HUDEP-2 (cell line): ENCODE measurements at regions not wholly inside any gene's neighbourhood (a gene's known extent, or its start where the extent isn't known, plus 50 kb on each side); places are given as distances from the start of the nearest gene placed in this dataset.
A peak's percentile ranks its signal among the peaks of the same experiment; 100 is the strongest.
"Not testable (repeated sequence)": the region's sequence is repeated elsewhere in the genome, so short reads cannot be mapped to it uniquely, and the experiment has no call there.

Experiments used
- DNase-seq, 76 experiments: peaks; one replicate each; lab custom pipeline; 2025; ENCODE audit not compliant: unreplicated experiment in 76 of 76; lab: John Stamatoyannopoulos, UW

- DNase-seq = no peak
These were observed 115.3 kb upstream of the TANK start for GRCh38 chr2:161044921-161045320.

DNA sequence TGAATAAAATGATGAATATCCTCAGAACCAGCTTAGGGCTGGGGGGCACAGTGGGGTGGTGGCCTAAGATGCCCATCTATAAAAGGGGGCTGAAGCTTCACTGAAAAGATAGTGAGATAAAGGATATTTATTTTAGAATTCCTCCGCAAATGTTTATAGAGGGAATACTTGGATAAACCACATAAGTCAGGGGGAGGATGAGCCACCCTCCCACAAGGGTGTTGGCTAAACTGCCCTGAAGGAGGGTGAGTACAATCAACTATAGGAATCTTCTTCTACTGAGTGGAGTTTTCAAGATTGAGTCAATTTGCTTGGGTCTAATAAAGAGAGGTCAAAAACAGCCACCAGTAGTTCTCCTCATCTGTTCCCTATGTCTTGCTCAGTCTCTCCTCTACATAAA is 114.5 kb upstream of the TANK start:
- DNase-seq = no peak

DNA sequence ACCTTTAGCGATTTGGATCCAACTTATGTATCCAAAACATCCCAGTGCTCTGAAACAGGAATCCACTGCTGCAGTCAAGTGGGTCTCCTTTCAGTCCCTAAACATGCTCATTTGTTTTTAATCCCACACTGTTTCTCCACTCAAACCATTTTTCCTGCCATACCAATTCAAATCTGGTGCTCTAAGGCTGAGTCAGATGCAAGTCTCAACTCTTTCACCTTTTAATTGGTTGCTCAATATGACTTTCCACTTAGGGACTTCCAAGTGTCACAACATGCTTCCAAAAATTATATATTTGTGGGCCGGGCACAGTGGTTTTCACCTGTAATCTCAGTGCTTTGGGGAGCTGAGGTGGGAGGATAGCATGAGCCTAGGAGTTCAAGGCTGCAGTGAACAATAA is 113.4 kb upstream of the TANK start:
- no peak for DNase-seq

GRCh38 chr2:161048317-161048716 is 111.9 kb upstream of the TANK start:
- no peak for DNase-seq

DNA sequence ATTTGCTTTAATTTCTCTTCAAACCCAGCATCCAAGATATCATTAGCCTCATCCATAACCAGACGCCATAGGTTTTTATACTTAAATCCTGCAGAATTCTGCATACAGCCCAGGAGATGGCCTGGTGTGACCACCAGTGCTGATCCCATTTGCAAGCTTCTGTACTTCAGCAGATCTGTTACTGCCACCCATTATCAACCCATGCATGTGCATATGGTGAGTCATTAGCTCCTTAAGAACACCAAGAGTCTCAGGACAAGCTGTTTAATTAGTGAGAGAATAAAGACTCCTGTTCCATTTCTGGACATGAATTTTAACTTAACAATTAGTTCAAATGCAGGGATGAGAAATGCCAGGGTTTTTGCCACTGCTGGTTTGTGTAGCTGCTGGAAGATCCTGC is 110.7 kb upstream of the TANK start:
- no peak for DNase-seq

DNA sequence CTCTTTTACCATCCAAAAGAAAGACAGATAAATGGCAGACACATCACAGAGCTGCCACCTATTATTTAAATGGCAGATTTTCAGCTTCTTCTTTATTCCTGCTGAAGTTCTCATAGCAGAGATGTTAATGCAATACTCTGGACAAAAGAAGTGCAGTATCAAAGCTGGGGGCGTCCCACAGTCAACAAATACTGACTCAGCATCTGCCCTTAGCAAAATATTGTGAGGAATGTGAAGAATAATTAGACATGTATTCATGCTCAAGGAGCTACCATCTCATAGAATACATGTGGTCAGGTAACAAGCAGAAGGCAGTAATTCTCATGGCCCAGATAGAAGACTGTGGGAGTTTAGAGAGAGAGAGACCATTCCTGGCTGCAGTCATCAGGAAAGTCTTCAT is 108.0 kb upstream of the TANK start:
- DNase-seq = no peak

GRCh38 chr2:161055289-161055688 is 104.9 kb upstream of the TANK start:
- no peak for DNase-seq

- no peak for DNase-seq
These were observed 100.8 kb upstream of the TANK start for GRCh38 chr2:161059388-161059787.

- no peak for DNase-seq
These were observed 98.4 kb upstream of the TANK start for GRCh38 chr2:161061786-161062185.

DNA sequence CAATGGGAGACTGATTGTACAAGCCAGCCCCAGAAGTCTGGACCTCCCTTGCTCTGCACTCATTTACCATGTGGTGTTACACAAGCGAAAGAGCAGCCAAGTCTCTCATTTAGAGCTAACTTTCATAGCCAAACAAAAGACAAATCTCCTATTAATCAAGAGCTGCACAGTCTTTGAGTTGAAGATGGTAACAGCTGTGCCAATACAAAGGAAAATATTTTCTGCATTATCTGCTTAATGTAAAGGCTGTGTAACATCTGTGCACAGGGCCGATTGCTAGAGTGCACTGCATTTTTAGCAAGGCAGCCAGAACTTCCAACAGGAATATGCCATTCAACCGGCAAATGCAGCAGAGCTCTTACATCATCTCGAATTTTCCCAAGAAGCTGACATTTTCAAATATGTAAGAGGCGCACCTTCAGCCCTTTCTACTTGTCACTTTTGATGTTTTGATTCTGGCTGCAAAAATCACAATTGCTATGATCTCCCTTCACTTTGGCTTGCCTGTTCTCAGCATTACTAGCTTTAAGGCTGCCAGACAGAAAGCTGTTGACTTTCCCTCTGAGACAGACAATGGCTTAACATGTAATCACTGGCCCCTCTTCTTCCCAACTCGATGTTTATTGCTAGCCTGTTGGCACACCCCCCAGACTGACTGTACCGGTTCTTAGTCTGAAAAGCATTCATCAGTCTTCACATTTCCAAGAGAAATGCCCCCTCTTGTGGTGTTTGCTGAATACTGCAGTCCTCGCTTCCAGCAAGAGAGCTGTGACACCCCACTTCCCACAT is 96.9 kb upstream of the TANK start:
- DNase-seq = peak in 44 of 76 experiments; percentile 0 to 54 (median 12)

- DNase-seq = no peak
These were observed 96.3 kb upstream of the TANK start for GRCh38 chr2:161063946-161064306.

- DNase-seq = no peak
These were observed 92.3 kb upstream of the TANK start for GRCh38 chr2:161067846-161068350.

- DNase-seq = no peak
These were observed 91.6 kb upstream of the TANK start for GRCh38 chr2:161068670-161069069.

DNA sequence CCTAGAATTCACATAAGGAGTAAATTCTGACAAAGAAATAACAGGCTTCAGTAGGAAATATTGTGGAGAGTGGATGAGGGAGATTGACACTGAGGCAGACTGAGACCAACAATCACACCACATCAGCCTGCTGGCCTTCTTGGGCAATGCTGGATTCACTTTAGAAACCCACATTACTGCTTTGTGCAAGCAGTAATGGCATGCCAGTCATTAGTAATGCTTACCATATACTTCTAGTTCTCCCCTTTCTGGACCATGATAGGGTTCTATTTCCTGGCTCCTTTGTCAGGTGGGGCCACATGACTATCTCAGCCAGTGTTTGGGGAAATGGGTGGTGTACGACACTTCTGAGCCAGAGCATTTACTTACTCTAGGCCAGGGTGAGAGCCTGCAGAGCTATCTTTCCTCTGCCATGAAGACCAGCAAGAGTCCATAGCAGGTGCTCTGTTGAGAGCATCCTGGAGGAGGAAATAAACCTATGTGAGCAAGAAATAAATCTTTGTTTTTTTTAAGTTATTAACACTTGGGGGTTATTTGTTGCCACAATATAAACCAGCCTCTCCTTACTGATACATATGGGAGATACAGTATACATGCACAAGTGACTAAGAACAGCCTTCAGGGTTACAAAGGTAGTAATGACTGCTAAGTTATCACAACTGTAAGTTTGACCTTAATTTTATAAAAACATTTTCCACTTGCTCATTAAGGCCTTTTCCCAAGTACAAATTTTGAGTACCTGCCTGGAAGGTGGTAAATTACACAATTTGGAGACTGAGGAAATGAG is 89.3 kb upstream of the TANK start:
- no peak for DNase-seq

- not testable (repeated sequence) for DNase-seq
These were observed 87.8 kb upstream of the TANK start for GRCh38 chr2:161072436-161072835.

- DNase-seq = no peak
These were observed 84.5 kb upstream of the TANK start for GRCh38 chr2:161075701-161076100.

GRCh38 chr2:161076936-161077335 is 83.3 kb upstream of the TANK start:
- DNase-seq = no peak

GRCh38 chr2:161077367-161078210 is 82.6 kb upstream of the TANK start:
- no peak for DNase-seq

GRCh38 chr2:161078211-161078539 is 82.1 kb upstream of the TANK start:
- DNase-seq = no peak

GRCh38 chr2:161085149-161085548 is 75.1 kb upstream of the TANK start:
- DNase-seq = no peak

GRCh38 chr2:161088658-161089350 is 71.4 kb upstream of the TANK start:
- no peak for DNase-seq
